Parathyroid adenoma (tissue), 2 donors: ENCODE measurements at regions not wholly inside any gene's neighbourhood (a gene's known extent, or its start where the extent isn't known, plus 50 kb on each side); places are given as distances from the start of the nearest gene placed in this dataset.

Source experiments
- H2AFZ ChIP-seq: fragments of 300-600 bp; sonication (generic); one replicate; pipeline ENCODE4 v1.7.0; 2017; ENCODE audit warnings: antibody characterized with exemption, mild to moderate bottlenecking
- H3K27ac ChIP-seq: fragments of 300-600 bp; sonication (generic); one replicate; pipeline ENCODE4 v1.7.0; 2017
- H3K27me3 ChIP-seq: fragments of 300-600 bp; sonication (generic); one replicate; pipeline ENCODE4 v1.7.0; 2017; ENCODE audit warnings: low read length; ENCODE audit not compliant: control insufficient read depth, insufficient read depth
- H3K36me3 ChIP-seq: fragments of 300-600 bp; sonication (generic); one replicate; pipeline ENCODE4 v1.7.0; 2017; ENCODE audit warnings: low read length; ENCODE audit not compliant: control insufficient read depth, insufficient read depth
- H3K4me1 ChIP-seq: fragments of 300-600 bp; sonication (generic); one replicate; pipeline ENCODE4 v1.7.0; 2017; ENCODE audit warnings: control low read depth
- H3K4me2 ChIP-seq: fragments of 300-600 bp; sonication (generic); one replicate; pipeline ENCODE4 v1.7.0; 2017; ENCODE audit warnings: low read length
- H3K4me3 ChIP-seq: fragments of 300-600 bp; sonication (generic); one replicate; pipeline ENCODE4 v1.7.0; 2017; ENCODE audit warnings: low read depth, low read length
- H3K79me2 ChIP-seq: fragments of 300-600 bp; sonication (generic); one replicate; pipeline ENCODE4 v1.7.0; 2017; ENCODE audit warnings: control low read depth
- H3K9ac ChIP-seq: fragments of 300-600 bp; sonication (generic); one replicate; pipeline ENCODE4 v1.7.0; 2017; ENCODE audit warnings: mild to moderate bottlenecking
- H3K9me3 ChIP-seq: fragments of 300-600 bp; sonication (generic); one replicate; pipeline ENCODE4 v1.7.0; 2017; ENCODE audit warnings: low read length; ENCODE audit not compliant: control insufficient read depth
- CTCF ChIP-seq: fragments of 300-600 bp; sonication (generic); IDR thresholded peaks from one replicate; pipeline ENCODE4 v1.7.0; 2017; ENCODE audit warnings: antibody characterized with exemption, mild to moderate bottlenecking
- donor health status: primary hyperparathyroidism.

GRCh38 chr3:70816346-70816745 lies 503.9 kb upstream of the MDFIC2 start:
- Histone ChIP-seq H3K4me2 (no peak overlapping the region), H3K9ac (no peak overlapping the region), H3K9me3 (no peaks in the 10 kb centered on the region), H3K27ac (no peak overlapping the region), H3K4me3 (no peak overlapping the region), H3K36me3 (no peaks in the 10 kb centered on the region), H2AFZ (no peak overlapping the region), H3K4me1 (no peaks in the 10 kb centered on the region), H3K27me3 (no peaks in the 10 kb centered on the region), H3K79me2 (no peaks in the 10 kb centered on the region)
- TF ChIP-seq CTCF, result no peak

GRCh38 chr3:70815817-70816216 lies 503.4 kb upstream of the MDFIC2 start:
- no peaks in the 10 kb centered on the region for H3K4me1 ChIP-seq
- no peaks in the 10 kb centered on the region for H3K79me2 ChIP-seq
- no peak for TF ChIP-seq CTCF
- no peak overlapping the region for H3K4me3 ChIP-seq
- no peaks in the 10 kb centered on the region for H3K9me3 ChIP-seq
- H3K27ac ChIP-seq, result no peak overlapping the region
- H3K36me3 ChIP-seq, result no peaks in the 10 kb centered on the region
- no peaks in the 10 kb centered on the region for H3K27me3 ChIP-seq
- no peak overlapping the region for H2AFZ ChIP-seq
- H3K9ac ChIP-seq, result no peak overlapping the region
- H3K4me2 ChIP-seq, result no peak overlapping the region

GRCh38 chr3:70813311-70813710 lies 500.9 kb upstream of the MDFIC2 start:
- Histone ChIP-seq H3K27ac (no peak overlapping the region), H2AFZ (no peak overlapping the region), H3K4me1 (no peaks in the 10 kb centered on the region), H3K4me3 (no peak overlapping the region), H3K27me3 (no peaks in the 10 kb centered on the region), H3K9me3 (no peaks in the 10 kb centered on the region), H3K79me2 (no peaks in the 10 kb centered on the region), H3K36me3 (no peaks in the 10 kb centered on the region), H3K9ac (no peak overlapping the region), H3K4me2 (no peak overlapping the region)
- TF ChIP-seq CTCF, result no peak

GRCh38 chr3:70811880-70812279 lies 499.4 kb upstream of the MDFIC2 start:
- H2AFZ ChIP-seq, result no peak overlapping the region
- H3K4me3 ChIP-seq, result no peak overlapping the region
- H3K4me1 ChIP-seq, result no peaks in the 10 kb centered on the region
- no peak overlapping the region for H3K27ac ChIP-seq
- H3K9ac ChIP-seq, result no peak overlapping the region
- H3K27me3 ChIP-seq, result no peaks in the 10 kb centered on the region
- H3K79me2 ChIP-seq, result no peaks in the 10 kb centered on the region
- H3K36me3 ChIP-seq, result no peaks in the 10 kb centered on the region
- no peak overlapping the region for H3K4me2 ChIP-seq
- no peak for TF ChIP-seq CTCF
- H3K9me3 ChIP-seq, result no peaks in the 10 kb centered on the region

GRCh38 chr3:70808881-70809280 lies 496.4 kb upstream of the MDFIC2 start:
- H2AFZ ChIP-seq, result no peak overlapping the region
- no peak for TF ChIP-seq CTCF
- no peak overlapping the region for H3K27ac ChIP-seq
- no peaks in the 10 kb centered on the region for H3K79me2 ChIP-seq
- no peaks in the 10 kb centered on the region for H3K4me1 ChIP-seq
- no peak overlapping the region for H3K4me3 ChIP-seq
- no peak overlapping the region for H3K4me2 ChIP-seq
- no peaks in the 10 kb centered on the region for H3K27me3 ChIP-seq
- H3K9ac ChIP-seq, result no peak overlapping the region
- H3K36me3 ChIP-seq, result no peaks in the 10 kb centered on the region
- no peaks in the 10 kb centered on the region for H3K9me3 ChIP-seq
